Dermis microvascular lymphatic vessel endothelial cell (primary cell): ENCODE measurements at regions not wholly inside any gene's neighbourhood (a gene's known extent, or its start where the extent isn't known, plus 50 kb on each side); places are given as distances from the start of the nearest gene placed in this dataset.

Experiments
- DNase-seq, 2 donors: peaks; one replicate each; pipeline versions ENCODE4 v3.0.0 to v3.0.0-alpha.2; 2010; ENCODE audit warnings: low read depth in 2 of 2

GRCh38 chr3:34011171-34012101 lies 213.0 kb downstream of the PDCD6IP start:
- DNase-seq = peak in 1 of 2 donors; percentile 9

DNA sequence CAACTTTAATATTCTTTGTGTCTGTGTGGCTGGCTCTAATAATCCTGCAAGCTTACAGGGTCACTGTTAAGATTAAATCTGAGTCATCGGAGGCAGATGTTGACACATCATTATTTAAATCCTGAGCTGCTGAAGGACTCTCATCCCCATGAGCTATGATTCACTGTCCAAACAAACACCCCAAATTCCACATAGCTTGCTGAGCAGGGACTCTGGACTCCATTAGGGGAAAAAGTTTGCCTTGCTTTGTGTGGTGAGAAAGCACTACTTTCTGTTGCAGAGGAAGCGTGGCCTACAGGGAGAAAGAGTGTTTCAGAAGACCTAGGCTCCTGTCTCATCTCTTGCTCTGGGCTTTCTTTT lies 213.7 kb downstream of the PDCD6IP start:
- DNase-seq = peak in 1 of 2 donors; percentile 65

DNA sequence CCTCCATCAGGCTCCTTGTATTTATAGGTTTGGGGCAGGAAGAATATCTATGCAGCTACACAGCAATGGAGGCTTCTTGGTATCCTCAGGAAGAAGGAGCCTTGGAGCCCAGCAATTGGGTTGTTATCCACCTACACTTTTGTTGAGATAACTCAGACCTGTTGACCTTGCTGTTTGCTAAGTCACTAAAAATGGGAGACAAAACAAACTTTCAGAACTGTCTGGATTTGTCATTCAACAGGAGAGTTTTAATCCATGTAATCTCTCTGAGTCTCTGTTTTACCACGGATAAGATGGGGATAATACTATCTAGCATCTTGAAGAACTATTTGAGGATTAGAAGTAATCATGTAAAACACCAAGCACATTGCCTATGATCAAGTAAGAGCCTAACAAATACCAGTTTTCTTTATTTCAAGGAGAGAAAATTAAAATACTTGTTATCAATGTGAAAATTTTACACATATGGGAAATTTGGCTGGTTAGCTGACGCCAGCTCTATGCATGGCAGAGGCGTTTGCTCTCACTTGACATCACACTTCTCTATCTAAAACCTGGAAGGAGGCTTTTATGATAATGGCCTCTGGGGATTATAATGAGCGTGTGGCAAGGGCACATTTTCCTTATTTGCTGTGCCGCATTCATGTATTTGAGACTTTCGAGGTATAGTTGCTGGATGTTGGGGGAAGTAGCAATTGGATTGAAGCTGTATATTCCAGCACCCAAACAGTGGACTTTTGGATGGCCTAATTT lies 215.6 kb downstream of the PDCD6IP start:
- no peak for DNase-seq

DNA sequence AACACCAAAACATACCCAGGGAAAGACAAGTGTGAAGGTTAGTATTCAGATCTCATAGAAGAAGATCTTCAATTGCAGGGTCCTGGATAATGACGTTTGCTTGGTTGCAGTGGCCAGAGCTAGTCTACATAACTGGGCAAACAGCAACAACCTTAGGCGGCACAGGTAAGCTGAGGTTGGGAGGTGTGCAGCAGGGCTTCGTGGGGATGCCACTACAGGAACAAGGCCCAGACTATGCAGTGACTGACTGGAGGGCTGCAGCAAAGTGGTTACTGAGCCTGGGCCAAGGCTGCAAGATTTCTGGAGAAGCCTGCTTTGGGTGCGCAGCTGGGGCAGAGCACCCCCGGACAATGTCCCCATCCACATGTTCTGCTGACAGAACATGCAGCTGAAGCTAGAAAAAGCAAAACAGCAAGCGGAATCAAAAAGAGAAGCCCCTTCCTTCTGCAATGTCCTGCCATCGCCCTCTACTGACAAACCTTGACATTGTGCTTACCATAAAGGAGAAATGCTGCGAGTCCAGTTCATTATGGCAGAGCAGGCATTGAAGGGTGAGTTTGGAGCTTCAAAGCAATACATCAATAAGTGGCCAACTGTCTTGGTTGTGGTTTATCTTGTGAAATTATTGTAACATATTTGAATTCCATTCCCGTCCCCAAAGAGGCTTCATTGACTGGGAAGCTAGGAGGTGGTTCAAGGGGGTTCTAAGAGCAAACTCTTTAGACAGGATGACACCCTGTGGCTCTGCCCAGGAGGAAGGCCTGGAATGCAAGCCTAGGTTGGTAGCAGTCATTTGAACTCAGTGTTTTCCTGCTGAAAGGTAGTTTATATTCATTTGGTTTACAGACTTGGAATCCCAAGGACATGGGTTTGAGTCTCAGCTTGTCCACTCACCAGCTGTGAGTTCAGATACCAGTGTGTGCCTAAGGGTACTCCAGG lies 217.0 kb downstream of the PDCD6IP start:
- DNase-seq = peak in 1 of 2 donors; percentile 3

GRCh38 chr3:34016925-34017587 lies 218.6 kb downstream of the PDCD6IP start:
- DNase-seq = no peak

DNA sequence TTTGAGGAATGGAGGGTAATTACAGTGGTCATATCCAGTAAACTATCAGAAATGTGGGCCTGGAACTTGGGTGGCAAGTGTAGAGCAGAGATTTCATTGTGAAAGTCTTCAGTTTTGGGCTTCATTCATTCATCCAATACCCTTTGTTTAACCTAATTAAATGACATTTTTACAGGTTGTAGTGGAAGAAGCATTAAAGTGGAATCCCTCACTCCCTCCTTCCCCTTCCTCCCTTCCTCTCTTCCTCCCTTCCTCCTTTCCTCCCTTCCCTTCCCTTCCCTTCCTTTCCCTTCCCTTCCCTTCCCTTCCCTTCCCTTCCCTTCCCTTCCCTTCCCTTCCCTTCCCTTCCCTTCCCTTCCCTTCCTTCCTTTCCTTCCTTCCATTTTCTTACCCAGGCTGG lies 219.3 kb downstream of the PDCD6IP start:
- DNase-seq = no peak

GRCh38 chr3:34019158-34019557 lies 220.7 kb downstream of the PDCD6IP start:
- no peak for DNase-seq

DNA sequence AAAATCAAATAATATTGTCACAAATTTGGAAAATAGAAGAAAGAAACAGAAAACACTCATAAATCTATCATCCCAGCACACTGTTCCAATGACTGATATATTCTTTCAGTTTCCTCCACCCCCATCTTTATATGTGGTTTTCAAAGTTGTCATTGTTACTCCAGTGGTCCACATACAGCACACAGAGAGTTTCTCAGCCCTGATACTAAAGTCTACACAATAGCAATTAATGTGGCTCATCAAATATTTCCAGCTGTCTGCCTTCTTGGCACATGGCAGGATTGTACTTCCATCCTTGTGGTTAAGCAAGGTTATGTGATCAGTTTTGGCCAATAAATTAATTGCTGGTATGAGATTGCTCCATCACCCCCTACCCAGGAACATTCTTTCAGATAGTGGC lies 221.7 kb downstream of the PDCD6IP start:
- DNase-seq = no peak

- no peak for DNase-seq
These were observed 222.6 kb downstream of the PDCD6IP start for GRCh38 chr3:34020726-34021680.

- DNase-seq = no peak
These were observed 223.7 kb downstream of the PDCD6IP start for GRCh38 chr3:34022147-34022546.

DNA sequence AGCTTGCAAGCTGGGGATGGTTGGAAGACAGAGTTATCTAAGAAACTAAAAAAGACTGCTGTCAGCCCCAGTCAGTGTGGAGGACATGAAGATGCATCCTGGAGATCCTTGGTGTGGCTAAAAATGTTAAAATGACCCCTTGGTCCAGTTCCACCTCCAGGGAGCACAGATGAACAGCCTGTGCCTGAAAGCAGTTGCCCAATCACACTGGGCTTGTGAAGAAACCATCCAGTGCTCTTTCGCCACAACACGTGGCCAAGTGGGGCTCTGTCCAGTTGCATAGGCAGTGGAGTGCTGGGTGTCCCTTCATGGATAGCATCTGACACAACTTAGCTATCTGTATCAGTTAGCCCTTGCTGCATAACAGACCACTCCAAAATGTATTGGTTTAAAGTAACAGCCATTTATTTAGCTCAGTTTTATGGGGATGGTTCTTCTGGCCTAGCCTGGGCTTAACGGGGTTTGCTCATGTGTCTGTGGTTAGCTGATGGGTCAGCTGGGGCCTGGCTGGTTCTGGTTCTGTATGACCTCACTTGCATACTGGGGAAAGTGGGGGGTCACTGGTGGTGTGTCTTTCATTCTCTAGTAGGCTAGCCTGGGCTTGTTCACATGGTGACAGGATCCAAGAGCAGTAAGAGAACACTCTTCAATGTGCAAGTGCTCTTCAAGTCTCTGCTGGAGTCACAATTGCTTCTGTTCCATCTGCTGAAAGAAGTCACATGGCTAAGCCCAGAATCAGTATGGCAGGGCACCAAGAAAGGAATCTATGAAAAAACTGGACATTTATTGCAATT lies 226.2 kb downstream of the PDCD6IP start:
- DNase-seq = no peak

GRCh38 chr3:34033839-34034238 lies 235.4 kb downstream of the PDCD6IP start:
- no peak for DNase-seq

DNA sequence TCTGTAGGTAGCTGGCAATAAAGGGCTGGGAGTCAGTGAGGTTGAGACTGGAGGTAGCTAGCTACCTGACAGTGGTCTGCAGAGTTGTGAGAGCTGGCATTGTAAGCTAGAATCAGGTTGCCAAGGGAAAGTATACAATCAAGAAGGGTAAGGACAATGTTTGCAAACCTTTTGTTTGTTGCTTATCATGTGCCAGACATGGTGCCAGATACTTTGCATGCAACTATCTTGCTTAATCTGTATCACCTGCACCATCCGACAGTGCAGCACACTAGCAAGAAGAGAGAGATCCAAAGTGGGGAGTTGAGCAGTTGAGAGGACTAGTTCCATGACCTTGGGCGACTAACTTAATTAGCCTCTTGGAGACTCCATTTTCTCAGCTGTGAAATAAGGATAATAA lies 236.4 kb downstream of the PDCD6IP start:
- DNase-seq = no peak

GRCh38 chr3:34035775-34036174 lies 237.3 kb downstream of the PDCD6IP start:
- no peak for DNase-seq

DNA sequence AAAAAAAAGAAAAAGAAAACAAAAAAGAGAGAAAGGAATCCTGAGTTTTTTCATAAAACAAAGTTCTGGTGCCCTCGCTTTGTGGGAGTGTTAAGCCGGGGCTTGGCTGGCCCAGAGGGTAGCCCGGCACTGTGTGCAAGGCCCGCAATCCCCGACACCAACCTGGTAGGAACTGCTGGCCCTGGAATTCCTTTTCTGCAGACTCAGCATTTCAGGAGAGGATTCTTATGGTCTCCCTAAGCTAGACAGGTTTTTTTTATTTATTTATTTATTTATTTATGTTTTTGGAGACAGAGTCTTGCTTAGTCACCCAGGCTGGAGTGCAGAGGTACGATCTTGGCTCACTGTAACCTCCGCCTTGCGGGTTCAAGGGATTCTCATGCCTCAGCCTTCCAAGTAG lies 238.8 kb downstream of the PDCD6IP start:
- no peak for DNase-seq

DNA sequence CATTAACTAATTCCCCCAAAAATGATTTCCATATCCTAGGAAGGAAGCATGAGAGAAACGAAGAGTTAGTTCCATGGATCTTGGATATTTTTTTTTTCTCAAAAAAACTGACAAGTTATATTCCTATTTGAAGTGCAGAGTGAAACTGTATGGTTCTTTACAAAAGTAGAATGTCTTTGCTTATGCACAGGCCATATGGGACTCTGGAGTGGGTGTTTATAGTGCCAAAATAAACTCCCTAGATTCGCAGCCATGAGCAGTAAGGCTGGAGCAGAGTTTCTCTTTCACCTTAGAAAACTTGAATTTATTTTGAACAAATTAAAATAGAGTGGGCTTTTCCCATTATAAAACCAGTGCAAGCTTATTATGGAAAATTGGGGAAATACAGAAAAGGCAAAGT lies 239.7 kb downstream of the PDCD6IP start:
- DNase-seq = no peak

DNA sequence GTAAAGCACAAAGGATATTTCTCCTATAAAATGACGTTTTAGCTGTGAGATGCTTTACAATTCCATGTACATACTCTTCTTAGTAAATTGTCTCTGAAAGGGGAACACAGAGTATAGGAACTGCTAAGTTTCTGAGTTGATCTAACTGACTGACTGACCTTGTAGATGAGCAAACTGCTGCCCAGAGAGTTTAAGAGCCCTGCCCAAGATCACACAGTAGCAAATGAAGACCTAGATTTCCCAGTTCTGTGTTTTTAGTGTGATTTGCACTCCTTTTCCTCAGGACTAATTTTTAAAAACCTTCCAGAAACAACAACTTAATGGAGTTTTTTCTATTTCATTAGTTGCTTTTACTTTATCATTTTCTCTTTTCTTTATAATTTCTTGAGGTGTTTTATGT lies 247.7 kb downstream of the PDCD6IP start:
- DNase-seq = no peak

- no peak for DNase-seq
These were observed 255.2 kb downstream of the PDCD6IP start for GRCh38 chr3:34053626-34054025.
